Thoracic aorta (tissue), 2 donors: ENCODE measurements at regions not wholly inside any gene's neighbourhood (a gene's known extent, or its start where the extent isn't known, plus 50 kb on each side); places are given as distances from the start of the nearest gene placed in this dataset.

ENCODE experiments used
- ATAC-seq: fragments of 150-250 bp; one replicate; pipeline ENCODE4 v1.8.0; 2017; ENCODE audit warnings: low read depth; ENCODE audit not compliant: insufficient number of reproducible peaks, low FRiP score
- DNase-seq: peaks from one replicate; pipeline ENCODE4 v3.0.0-alpha.2; 2020; ENCODE audit warnings: low spot score
- H3K27ac ChIP-seq, 2 donors: fragments of 200-600 bp; sonication (generic); 1 replicate in 1 of 2; 2 replicates in 1 of 2; pipeline ENCODE4 v1.5.1; 2016; ENCODE audit warnings: mild to moderate bottlenecking in 2 of 2, moderate library complexity in 2 of 2
- H3K27me3 ChIP-seq: fragments of 200-600 bp; sonication (generic); replicated peaks from 2 replicates; pipeline ENCODE4 v1.6.0; 2016; ENCODE audit warnings: mild to moderate bottlenecking; ENCODE audit not compliant: insufficient read depth
- H3K36me3 ChIP-seq: fragments of 200-600 bp; sonication (generic); one replicate; pipeline ENCODE4 v1.5.1; 2016
- H3K4me1 ChIP-seq, 2 donors: fragments of 200-600 bp; sonication (generic); 1 replicate in 1 of 2; 2 replicates in 1 of 2; pipeline versions ENCODE4 v1.5.1 to v1.6.0; 2016; ENCODE audit warnings: low read depth in 2 of 2, mild to moderate bottlenecking in 1 of 2; ENCODE audit not compliant: control insufficient read depth in 1 of 2
- H3K4me3 ChIP-seq: fragments of 200-600 bp; sonication (generic); 2 replicates; pipeline ENCODE4 v1.5.1; 2016; ENCODE audit warnings: mild to moderate bottlenecking
- H3K9me3 ChIP-seq: fragments of 200-600 bp; sonication (generic); 2 replicates; pipeline ENCODE4 v1.5.1; 2016
- CTCF ChIP-seq: fragments of 200-600 bp; sonication (generic); IDR thresholded peaks from one replicate; pipeline ENCODE4 v1.5.1; 2019; ENCODE audit warnings: antibody characterized with exemption

- H3K36me3 ChIP-seq, result no peaks in the 10 kb centered on the region
- no peak for TF ChIP-seq CTCF
- no peak for DNase-seq
- no peak overlapping the region for H3K4me3 ChIP-seq
- H3K27me3 ChIP-seq, result no peaks in the 10 kb centered on the region
- H3K27ac ChIP-seq, result peak overlapping the region in 1 of 2 donors; percentile 19
- no peak for ATAC-seq
- H3K4me1 ChIP-seq, result peaks cover 17 to 40% of the 10 kb centered on the region in 2 donors
- H3K9me3 ChIP-seq, result no peaks in the 10 kb centered on the region
Measured at GRCh38 chr2:217709478-217710210, 293.2 kb downstream of the TNS1 start.

GRCh38 chr2:217707131-217707611 is 295.6 kb downstream of the TNS1 start:
- no peak for TF ChIP-seq CTCF
- H3K4me3 ChIP-seq, result no peak overlapping the region
- no peak for DNase-seq
- H3K36me3 ChIP-seq, result no peaks in the 10 kb centered on the region
- H3K4me1 ChIP-seq, result peaks cover 6 to 22% of the 10 kb centered on the region in 2 donors
- ATAC-seq, result peak; percentile 76
- no peaks in the 10 kb centered on the region for H3K27me3 ChIP-seq
- peak overlapping the region; percentile 55 to 60 for H3K27ac ChIP-seq
- no peaks in the 10 kb centered on the region for H3K9me3 ChIP-seq

DNA sequence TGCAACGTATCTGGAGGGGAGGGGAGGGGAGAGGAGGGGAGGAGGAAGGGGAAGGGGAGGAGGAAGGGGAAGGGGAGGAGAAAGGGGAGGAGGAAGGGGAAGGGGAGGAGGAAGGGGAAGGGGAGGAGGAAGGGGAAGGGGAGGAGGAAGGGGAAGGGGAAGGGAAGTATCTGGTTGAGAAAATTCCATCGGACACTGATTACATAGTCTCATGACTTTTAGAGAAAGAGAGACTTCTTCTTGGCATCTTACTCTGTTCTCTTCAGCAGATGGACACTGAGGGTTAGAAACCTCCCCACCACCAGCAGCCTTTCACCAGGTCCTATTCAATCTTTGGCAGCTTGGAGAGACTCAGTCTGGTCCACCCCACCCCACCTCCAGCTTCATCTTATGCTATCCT is 296.3 kb downstream of the TNS1 start:
- Histone ChIP-seq H3K27me3 (no peaks in the 10 kb centered on the region), H3K27ac (peak overlapping the region; percentile 55 to 60), H3K4me1 (peaks cover 6 to 22% of the 10 kb centered on the region in 2 donors), H3K9me3 (no peaks in the 10 kb centered on the region), H3K36me3 (no peaks in the 10 kb centered on the region), H3K4me3 (no peak overlapping the region)
- DNase-seq (no peak), ATAC-seq (no peak)
- TF ChIP-seq CTCF, result no peak

GRCh38 chr2:217706095-217706494 is 296.7 kb downstream of the TNS1 start:
- ATAC-seq (no peak), DNase-seq (no peak)
- Histone ChIP-seq H3K27ac (peak overlapping the region in 1 of 2 donors; percentile 44), H3K36me3 (no peaks in the 10 kb centered on the region), H3K27me3 (no peaks in the 10 kb centered on the region), H3K4me3 (no peak overlapping the region), H3K9me3 (no peaks in the 10 kb centered on the region), H3K4me1 (peaks cover 6 to 22% of the 10 kb centered on the region in 2 donors)
- TF ChIP-seq CTCF, result no peak

DNA sequence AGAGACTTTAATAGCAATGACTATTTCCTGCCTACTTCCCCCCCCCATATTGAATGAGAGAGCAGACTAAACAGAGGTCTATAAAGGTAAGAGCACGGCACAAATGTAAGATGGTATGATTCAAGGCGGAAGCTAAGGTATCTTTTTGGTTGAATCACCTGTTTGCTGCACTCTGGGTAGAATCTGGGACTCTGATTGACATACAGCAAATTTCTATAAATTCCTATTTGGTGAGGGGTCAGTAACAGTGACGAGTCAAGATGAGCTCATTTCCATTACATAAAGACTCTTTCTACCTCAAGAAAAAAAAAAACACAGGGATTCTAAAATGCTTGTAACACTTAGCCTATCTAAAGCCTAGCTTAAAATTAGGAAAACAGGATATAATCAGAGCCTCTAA is 297.3 kb downstream of the TNS1 start:
- DNase-seq (no peak), ATAC-seq (no peak)
- Histone ChIP-seq H3K4me1 (peaks cover 6 to 24% of the 10 kb centered on the region in 2 donors), H3K27ac (no peak overlapping the region), H3K4me3 (no peak overlapping the region), H3K27me3 (no peaks in the 10 kb centered on the region), H3K9me3 (no peaks in the 10 kb centered on the region), H3K36me3 (no peaks in the 10 kb centered on the region)
- TF ChIP-seq CTCF, result no peak
